ENCODE measurements at regions not wholly inside any gene's neighbourhood (a gene's known extent, or its start where the extent isn't known, plus 50 kb on each side); places are given as distances from the start of the nearest gene placed in this dataset.

GRCh38 chr12:46516238-46516932 is 143.8 kb upstream of the SLC38A2 start:
- no peak overlapping the region for H3K14ac ChIP-seq (replicated peaks; ENCODE audit: low read depth, low read length)
- intact Hi-C loops (cut with micrococcal nuclease) (no loop called here), dilution Hi-C loops (cut with HindIII; ENCODE audit: low sequenced_read_pairs, unreplicated experiment) (no loop called here), in situ Hi-C loops (cut with MboI; ENCODE audit: low sequenced_read_pairs) (no loop called here)
- CTCF ChIA-PET, result no interaction called here
- no peak overlapping the region for H4K8ac ChIP-seq (ENCODE audit: low read depth in 2 of 2, low read length in 2 of 2)
- H3K4me1 ChIP-seq (ENCODE audit: control insufficient read depth, insufficient read depth, low read length), result peaks cover 8% of the 10 kb centered on the region
- H3K79me1 ChIP-seq (ENCODE audit: low read depth in 1 of 2, low read length in 2 of 2), result peaks cover 31 to 60% of the 10 kb centered on the region in 2 experiments
- H3K4ac ChIP-seq (ENCODE audit: low read depth, low read length), result no peak overlapping the region
- H3K18ac ChIP-seq (ENCODE audit: low read depth, low read length), result 0 out of 2 replicates have a peak overlapping the region, but pooled peaks have one; percentile 60
- H3K9me1 ChIP-seq (ENCODE audit: insufficient read depth, low read length), result peaks cover 11% of the 10 kb centered on the region
- POLR2A ChIA-PET (ENCODE audit: unreplicated experiment), result no interaction called here
- no peak overlapping the region for H3K4me2 ChIP-seq (ENCODE audit: low read depth, low read length)
- no peak overlapping the region for H3K56ac ChIP-seq (ENCODE audit: extremely low read depth, insufficient read depth, low read length)
- no peak overlapping the region for H3K23ac ChIP-seq (ENCODE audit: low read depth, low read length)
- H3K27me3 ChIP-seq (ENCODE audit: control insufficient read depth, insufficient read depth, low read length), result no peaks in the 10 kb centered on the region
- H4K5ac ChIP-seq (ENCODE audit: low read depth, low read length), result no peak overlapping the region; the same call in 1 of the 2 replicates
- H4K91ac ChIP-seq (ENCODE audit: insufficient read depth, low read depth, low read length), result no peak overlapping the region
- H2BK15ac ChIP-seq (ENCODE audit: low read depth, low read length), result 0 out of 3 replicates have a peak overlapping the region, but pooled peaks have one; percentile 37
- H4K20me1 ChIP-seq (ENCODE audit: insufficient read depth, low read length), result no peaks in the 10 kb centered on the region
- H3K4me3 ChIP-seq (ENCODE audit: insufficient read depth, low read depth, low read length), result no peak overlapping the region
- H2BK120ac ChIP-seq (ENCODE audit: low read depth, low read length), result no peak overlapping the region
- WGBS, 2 experiments (ENCODE audit: extremely low coverage in 2 of 2, insufficient read length in 1 of 2), result 100% methylated on average over 1 of the region's 5 CpGs; no CpG with 5 or more reads in 1 of the 2 experiments
- H2AK5ac ChIP-seq (ENCODE audit: low read depth, low read length), result peak overlapping the region; percentile 52
- peak overlapping the region; percentile 17 for H2BK5ac ChIP-seq (ENCODE audit: low read depth, low read length, poor library complexity, severe bottlenecking)
- H3K9ac ChIP-seq (ENCODE audit: low read depth, low read length), result no peak overlapping the region
- no peak overlapping the region for H2AFZ ChIP-seq (replicated peaks; ENCODE audit: low read length, poor library complexity)
- H3K9me3 ChIP-seq (ENCODE audit: control insufficient read depth, insufficient read depth, low read length), result peaks cover 22% of the 10 kb centered on the region
- no peak for TF ChIP-seq SMC3 (IDR thresholded peaks at IDR 0.05; ENCODE audit: low read depth, low read length)
- no peak for TF ChIP-seq MXI1 (IDR thresholded peaks at IDR 0.05; ENCODE audit: borderline replicate concordance, low read depth, low read length)
- no peak for TF ChIP-seq CEBPB (IDR thresholded peaks at IDR 0.05; ENCODE audit: low read depth, low read length)
- TF ChIP-seq NFE2L2 (IDR thresholded peaks at IDR 0.05; ENCODE audit: low read depth, low read length), result no peak
- TF ChIP-seq RCOR1 (IDR thresholded peaks at IDR 0.05; ENCODE audit: insufficient replicate concordance, low read length), result no peak
- TF ChIP-seq POLR2A (IDR thresholded peaks at IDR 0.05; ENCODE audit: low read depth, low read length), result no peak
- TF ChIP-seq RFX5 (IDR thresholded peaks at IDR 0.05; ENCODE audit: low read depth, low read length), result no peak
- ATAC-seq (ENCODE audit: low read depth) (no peak), DNase-seq (no peak)
- no peak overlapping the region for H3K27ac ChIP-seq (ENCODE audit: insufficient read depth, low read length)
- no TSS peak for BruUV-seq (replicated peaks)
- no peak overlapping the region; the same call in 1 of the 2 replicates for H2BK20ac ChIP-seq (ENCODE audit: low read depth, low read length)
- peaks cover 17% of the 10 kb centered on the region for H3K36me3 ChIP-seq (ENCODE audit: control insufficient read depth, insufficient read depth, low read length)
- H2AK9ac ChIP-seq (replicated peaks; ENCODE audit: low read depth, low read length, poor library complexity), result peak overlapping the region; percentile 19

Data from IMR-90 (cell line).